H1 (cell line): ENCODE measurements at regions not wholly inside any gene's neighbourhood (a gene's known extent, or its start where the extent isn't known, plus 50 kb on each side); places are given as distances from the start of the nearest gene placed in this dataset.

Experiments used
- CTCF ChIA-PET: fragments of 300-600 bp; sonication (Branson Sonifier 250); formaldehyde crosslinking; loops from one replicate; lab custom pipeline; 2021; ENCODE audit not compliant: partially characterized antibody; lab: Charles Lee
- POLR2A ChIA-PET: fragments of 300-600 bp; sonication (Branson Sonifier 250); formaldehyde crosslinking; loops from one replicate; lab custom pipeline; 2021; ENCODE audit warnings: inconsistent platforms; ENCODE audit not compliant: partially characterized antibody; lab: Charles Lee
- DNase-seq, 2 experiments: peaks; one replicate each; pipeline versions ENCODE4 v3.0.0 to v3.0.0-alpha.2; 2010 to 2022; ENCODE audit warnings: low spot score in 2 of 2, low read depth in 1 of 2, mixed read lengths in 1 of 2
- FAIRE-seq: peaks from 2 replicates; lab custom pipeline; 2011; peaks lifted over from hg19 to GRCh38; lab: Jason Lieb, UNC
- H2AFZ ChIP-seq: 2 replicates; pipeline ENCODE4 v1.8.1; 2012; ENCODE audit warnings: low read length, inconsistent platforms
- H2AK5ac ChIP-seq: 2 replicates; pipeline ENCODE4 v1.6.1; 2013; ENCODE audit warnings: low read depth, low read length
- H2BK120ac ChIP-seq: replicated peaks from 2 replicates; pipeline ENCODE3; 2013; ENCODE audit warnings: low read depth, low read length, inconsistent platforms
- H2BK12ac ChIP-seq: 2 replicates; pipeline ENCODE4 v1.6.1; 2013; ENCODE audit warnings: low read depth, low read length
- H2BK15ac ChIP-seq: 2 replicates; pipeline ENCODE4 v1.6.1; 2013; ENCODE audit warnings: low read length
- H2BK20ac ChIP-seq: 2 replicates; pipeline ENCODE4 v1.6.1; 2013; ENCODE audit warnings: low read length
- H2BK5ac ChIP-seq: 2 replicates; pipeline ENCODE4 v1.6.1; 2013; ENCODE audit warnings: low read depth, low read length
- H3K14ac ChIP-seq: 2 replicates; pipeline ENCODE4 v1.6.1; 2013; ENCODE audit warnings: inconsistent platforms; ENCODE audit not compliant: insufficient read length
- H3K18ac ChIP-seq: 2 replicates; pipeline ENCODE4 v1.6.1; 2013; ENCODE audit warnings: low read length; ENCODE audit errors: extremely low read depth
- H3K23ac ChIP-seq: 2 replicates; pipeline ENCODE4 v1.6.1; 2013; ENCODE audit warnings: inconsistent platforms; ENCODE audit not compliant: insufficient read length
- H3K23me2 ChIP-seq: 2 replicates; pipeline ENCODE4 v1.6.1; 2013; ENCODE audit warnings: low read depth, low read length
- H3K27ac ChIP-seq: 2 replicates; pipeline ENCODE4 v1.6.1; 2011; ENCODE audit warnings: low read depth, low read length, inconsistent platforms
- H3K27me3 ChIP-seq, 4 experiments: replicated peaks in 1 of 4; 1 replicate in 1 of 4; 2 replicates in 3 of 4; pipeline versions ENCODE4 v1.6.1 to v1.8.1; 2011 to 2013; ENCODE audit warnings: low read length in 3 of 4, mild to moderate bottlenecking in 3 of 4, inconsistent platforms in 2 of 4, mixed read lengths in 2 of 4, moderate library complexity in 1 of 4; ENCODE audit not compliant: control insufficient read depth in 3 of 4, insufficient read depth in 3 of 4; ENCODE audit errors: extremely low read depth in 1 of 4
- H3K36me3 ChIP-seq, 4 experiments: 2 replicates each; pipeline versions ENCODE4 v1.6.1 to v1.8.1; 2011 to 2013; ENCODE audit warnings: mild to moderate bottlenecking in 4 of 4, low read length in 3 of 4, moderate library complexity in 2 of 4, control low read depth in 1 of 4, inconsistent platforms in 1 of 4; ENCODE audit not compliant: insufficient read depth in 4 of 4, control insufficient read depth in 2 of 4
- H3K4ac ChIP-seq: replicated peaks from 2 replicates; pipeline ENCODE3; 2013; ENCODE audit warnings: low read length, low read depth, mixed read lengths, inconsistent platforms; ENCODE audit not compliant: insufficient read length
- H3K4me1 ChIP-seq, 4 experiments: replicated peaks in 1 of 4; 1 replicate in 1 of 4; 2 replicates in 3 of 4; pipeline versions ENCODE4 v1.6.1 to v1.8.1; 2011 to 2013; ENCODE audit warnings: low read length in 3 of 4, inconsistent platforms in 2 of 4, mixed read lengths in 1 of 4; ENCODE audit not compliant: insufficient read depth in 4 of 4, control insufficient read depth in 3 of 4
- H3K4me2 ChIP-seq, 2 experiments: 2 replicates each; pipeline versions ENCODE4 v1.6.1 to v1.8.1; 2011 to 2013; ENCODE audit warnings: low read depth in 2 of 2, low read length in 2 of 2, control low read depth in 1 of 2, inconsistent platforms in 1 of 2, mild to moderate bottlenecking in 1 of 2; ENCODE audit not compliant: insufficient read depth in 1 of 2
- H3K4me3 ChIP-seq, 4 experiments: fragments of 200-600, 300-600 bp in 1 of 4; sonication (generic), shearing (Covaris generic), sonication (Bioruptor Twin) in 1 of 4; 2 replicates each; pipeline versions ENCODE4 v1.5.1 to v1.8.1; 2011 to 2016; ENCODE audit warnings: low read length in 4 of 4, low read depth in 3 of 4, control low read depth in 2 of 4, inconsistent platforms in 2 of 4, mild to moderate bottlenecking in 2 of 4, mixed read lengths in 1 of 4, moderate library complexity in 1 of 4; ENCODE audit not compliant: insufficient read depth in 2 of 4; ENCODE audit errors: extremely low read depth in 1 of 4
- H3K56ac ChIP-seq: replicated peaks from 2 replicates; pipeline ENCODE3; 2013; ENCODE audit warnings: low read depth, mild to moderate bottlenecking, mixed read lengths, low read length, inconsistent platforms; ENCODE audit not compliant: insufficient read length
- H3K79me1 ChIP-seq: 2 replicates; pipeline ENCODE4 v1.6.1; 2013; ENCODE audit warnings: low read depth, low read length, control low read depth
- H3K79me2 ChIP-seq, 2 experiments: 2 replicates each; pipeline versions ENCODE4 v1.6.1 to v1.8.1; 2012 to 2013; ENCODE audit warnings: low read length in 2 of 2, mild to moderate bottlenecking in 2 of 2, inconsistent platforms in 1 of 2; ENCODE audit not compliant: insufficient read depth in 2 of 2, control insufficient read depth in 1 of 2
- H3K9ac ChIP-seq, 4 experiments: replicated peaks in 1 of 4; 1 replicate in 1 of 4; 2 replicates in 3 of 4; pipeline versions ENCODE4 v1.6.1 to v1.8.1; 2011 to 2013; ENCODE audit warnings: low read depth in 3 of 4, low read length in 3 of 4, control low read depth in 2 of 4, mild to moderate bottlenecking in 2 of 4, moderate library complexity in 2 of 4, inconsistent platforms in 1 of 4; ENCODE audit errors: extremely low read depth in 1 of 4
- H3K9me3 ChIP-seq, 2 experiments: 2 replicates each; pipeline versions ENCODE4 v1.6.1 to v1.8.1; 2012 to 2013; ENCODE audit warnings: mild to moderate bottlenecking in 2 of 2, moderate library complexity in 2 of 2, control low read depth in 1 of 2, inconsistent platforms in 1 of 2, low read depth in 1 of 2, low read length in 1 of 2, mixed read lengths in 1 of 2; ENCODE audit not compliant: insufficient read depth in 2 of 2
- H4K20me1 ChIP-seq, 2 experiments: replicated peaks in 1 of 2; 2 replicates each; pipeline versions ENCODE3 to v1.8.1; 2011 to 2013; ENCODE audit warnings: inconsistent platforms in 2 of 2, low read length in 2 of 2, mild to moderate bottlenecking in 1 of 2; ENCODE audit not compliant: insufficient read depth in 2 of 2, control insufficient read depth in 1 of 2
- H4K5ac ChIP-seq: 2 replicates; pipeline ENCODE4 v1.6.1; 2013; ENCODE audit warnings: low read length, low read depth, mixed read lengths, inconsistent platforms; ENCODE audit not compliant: insufficient read length
- H4K8ac ChIP-seq: 2 replicates; pipeline ENCODE4 v1.8.0; 2013; ENCODE audit warnings: mild to moderate bottlenecking, moderate library complexity, low read length, inconsistent platforms; ENCODE audit not compliant: insufficient read depth; ENCODE audit errors: extremely low read depth
- H4K91ac ChIP-seq: replicated peaks from 2 replicates; pipeline ENCODE3; 2013; ENCODE audit warnings: low read length, mixed read lengths, inconsistent platforms; ENCODE audit not compliant: insufficient read length
- ATF2 ChIP-seq: IDR thresholded peaks from 2 replicates; pipeline ENCODE4 v1.6.1; 2012; ENCODE audit warnings: low read length, inconsistent platforms
- CHD1 ChIP-seq: IDR thresholded peaks from 2 replicates; pipeline ENCODE4 v1.6.1; 2012; ENCODE audit warnings: low read depth, low read length, improper control_type of control experiment
- EP300 ChIP-seq, 2 experiments: IDR thresholded peaks; 1 replicate in 1 of 2; 2 replicates in 1 of 2; pipeline ENCODE4 v1.6.1; 2011 to 2012; ENCODE audit warnings: low read depth in 2 of 2, low read length in 2 of 2, mild to moderate bottlenecking in 2 of 2, borderline replicate concordance in 1 of 2, inconsistent platforms in 1 of 2, moderate library complexity in 1 of 2
- JUN ChIP-seq: IDR thresholded peaks from 2 replicates; pipeline ENCODE4 v1.6.1; 2011; ENCODE audit warnings: low read depth, mild to moderate bottlenecking, improper control_type of control experiment, low read length
- JUND ChIP-seq: IDR thresholded peaks from 2 replicates; pipeline ENCODE4 v1.6.1; 2011; ENCODE audit warnings: mild to moderate bottlenecking, improper control_type of control experiment, low read length
- KDM4A ChIP-seq: IDR thresholded peaks from one replicate; pipeline ENCODE4 v1.7.1; 2012; ENCODE audit warnings: low read depth, mild to moderate bottlenecking, moderate library complexity, low read length, inconsistent platforms; ENCODE audit not compliant: severe bottlenecking
- MAFK ChIP-seq: IDR thresholded peaks from 2 replicates; pipeline ENCODE4 v1.6.1; 2012; ENCODE audit warnings: low read depth, mild to moderate bottlenecking, improper control_type of control experiment, low read length
- POU5F1 ChIP-seq: IDR thresholded peaks from 2 replicates; pipeline ENCODE4 v1.6.1; 2011; ENCODE audit warnings: low read depth, mild to moderate bottlenecking, low read length, moderate library complexity
- RFX5 ChIP-seq: IDR thresholded peaks from 2 replicates; pipeline ENCODE4 v1.6.1; 2011; ENCODE audit warnings: low read depth, low read length, improper control_type of control experiment, borderline replicate concordance
- RXRA ChIP-seq: IDR thresholded peaks from 2 replicates; pipeline ENCODE4 v1.6.1; 2011; ENCODE audit warnings: low read depth, mild to moderate bottlenecking, low read length, moderate library complexity; ENCODE audit not compliant: insufficient read depth
- SP1 ChIP-seq: IDR thresholded peaks from 2 replicates; pipeline ENCODE4 v1.6.1; 2011; ENCODE audit warnings: low read depth, low read length
- SP4 ChIP-seq: IDR thresholded peaks from 2 replicates; pipeline ENCODE4 v1.6.1; 2012; ENCODE audit warnings: low read length, inconsistent platforms
- TBP ChIP-seq: IDR thresholded peaks from 2 replicates; pipeline ENCODE4 v1.6.1; 2011; ENCODE audit warnings: low read depth, low read length, improper control_type of control experiment
- TEAD4 ChIP-seq: IDR thresholded peaks from 2 replicates; pipeline ENCODE4 v1.6.1; 2012; ENCODE audit warnings: low read depth, low read length, inconsistent platforms, mixed read lengths
- WGBS, 2 experiments: shearing (Covaris generic) in 1 of 2; methylation state at CpG; one replicate each; pipeline versions ENCODE4 v1.1.6 to v1.1.7; 2013 to 2015; ENCODE audit warnings: low lambda C conversion rate in 2 of 2, mixed read lengths in 2 of 2, inconsistent platforms in 1 of 2, low coverage in 1 of 2, missing lambda C conversion rate in 1 of 2; ENCODE audit not compliant: insufficient replicate concordance in 2 of 2, insufficient coverage in 1 of 2, insufficient read length in 1 of 2; ENCODE audit errors: extremely low coverage in 1 of 2, missing lambda C conversion rate in 1 of 2; 5-methylcytosine and 5-hydroxymethylcytosine counted together

DNA sequence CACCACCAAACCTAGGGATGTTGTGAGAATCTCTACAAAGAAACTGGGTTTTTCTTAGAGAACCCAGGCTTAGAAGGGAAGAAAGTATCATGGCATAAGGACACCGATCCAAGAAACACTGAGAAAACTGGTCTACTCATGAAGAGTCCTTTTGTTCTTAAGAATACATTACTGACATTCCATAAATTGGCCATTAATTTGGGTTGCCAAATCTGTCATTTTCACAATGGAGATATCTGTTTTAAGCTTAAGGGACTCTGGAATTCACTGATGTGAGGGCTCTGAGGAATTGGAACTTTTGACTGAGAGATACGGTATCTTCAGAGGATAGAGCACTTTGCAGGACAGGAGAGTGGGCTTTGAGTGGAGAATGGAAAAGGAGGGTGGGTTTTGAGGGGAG is 315.3 kb upstream of the ZNF608 start:
- H3K27me3 ChIP-seq = no peaks in the 10 kb centered on the region
- H3K4me3 ChIP-seq = no peak overlapping the region
- no peak overlapping the region for H4K8ac ChIP-seq
- ChIA-PET CTCF (no interaction called here), POLR2A (no interaction called here)
- no peak overlapping the region for H2BK15ac ChIP-seq
- H4K20me1 ChIP-seq = no peaks in the 10 kb centered on the region
- H2AK5ac ChIP-seq = no peak overlapping the region
- no peak overlapping the region for H4K91ac ChIP-seq
- no peaks in the 10 kb centered on the region for H3K79me1 ChIP-seq
- H3K9me3 ChIP-seq = no peaks in the 10 kb centered on the region
- no peak overlapping the region for H2BK20ac ChIP-seq
- FAIRE-seq (no peak), DNase-seq (no peak)
- no peak overlapping the region for H2BK120ac ChIP-seq
- H2AFZ ChIP-seq = no peak overlapping the region
- H3K4ac ChIP-seq = no peak overlapping the region
- no peak overlapping the region for H4K5ac ChIP-seq
- no peaks in the 10 kb centered on the region for H3K23me2 ChIP-seq
- 80% methylated on average over 2 of the region's 2 CpGs; no CpG with 5 or more reads in 1 of the 2 experiments for WGBS, 2 experiments
- no peak overlapping the region for H2BK12ac ChIP-seq
- H3K27ac ChIP-seq = no peak overlapping the region
- H3K79me2 ChIP-seq = no peaks in the 10 kb centered on the region
- H3K14ac ChIP-seq = no peak overlapping the region
- H3K18ac ChIP-seq = no peak overlapping the region
- no peaks in the 10 kb centered on the region for H3K36me3 ChIP-seq
- no peak overlapping the region for H3K23ac ChIP-seq
- no peak overlapping the region for H2BK5ac ChIP-seq
- no peak overlapping the region for H3K9ac ChIP-seq
- no peak overlapping the region for H3K4me2 ChIP-seq
- no peak overlapping the region for H3K56ac ChIP-seq
- peaks cover 3 to 19% (median 16%) of the 10 kb centered on the region in 4 experiments; a peak in 5 of 7 replicates for H3K4me1 ChIP-seq
- TF ChIP-seq JUND = no peak
- TF ChIP-seq RXRA = no peak
- TF ChIP-seq SP1 = no peak
- TF ChIP-seq TBP = no peak
- TF ChIP-seq SP4 = no peak
- TF ChIP-seq MAFK = no peak
- no peak for TF ChIP-seq POU5F1
- no peak for TF ChIP-seq KDM4A
- no peak for TF ChIP-seq ATF2
- no peak for TF ChIP-seq CHD1
- TF ChIP-seq EP300 (IDR thresholded peaks at IDR 0.05; ENCODE audit: borderline replicate concordance in 1 of 2, low read depth in 2 of 2, low read length in 2 of 2) = no peak
- no peak for TF ChIP-seq JUN
- TF ChIP-seq TEAD4 = no peak
- TF ChIP-seq RFX5 = no peak
